HepG2 (cell line): ENCODE measurements at regions not wholly inside any gene's neighbourhood (a gene's known extent, or its start where the extent isn't known, plus 50 kb on each side); places are given as distances from the start of the nearest gene placed in this dataset.

Experiments used
- CEBPZ ChIP-seq: IDR thresholded peaks from 2 replicates; pipeline ENCODE4 v1.6.1; 2012; ENCODE audit warnings: low read length, improper control_type of control experiment
- HMG20A ChIP-seq: IDR thresholded peaks from 2 replicates; pipeline ENCODE4 v1.6.1; 2016; ENCODE audit warnings: borderline replicate concordance
- SIN3B ChIP-seq: fragments of 150-350 bp; IDR thresholded peaks from 2 replicates; pipeline ENCODE4 v1.6.1; 2014; ENCODE audit warnings: low read length
- ZBTB40 ChIP-seq, 2 experiments: fragments of 450-650 bp in 1 of 2; sonication (generic) in 1 of 2; formaldehyde crosslinking in 1 of 2; IDR thresholded peaks; 2 replicates each; pipeline versions ENCODE4 v1.6.1 to v1.8.0; 2016 to 2022; ENCODE audit warnings: antibody characterized with exemption in 1 of 2, mild to moderate bottlenecking in 1 of 2, missing genetic modification reagents in 1 of 2
- ZMAT3 ChIP-seq: sonication (generic); formaldehyde crosslinking; conservative IDR thresholded peaks from 2 replicates; pipeline ENCODE4 v1.7.0; 2021; ENCODE audit warnings: missing genetic modification reagents
- ZNF782 ChIP-seq: sonication (generic); formaldehyde crosslinking; IDR thresholded peaks from 2 replicates; pipeline ENCODE4 v1.4.0; 2020; ENCODE audit warnings: missing genetic modification reagents, mild to moderate bottlenecking, borderline replicate concordance

- TF ChIP-seq ZBTB40 (IDR thresholded peaks at IDR 0.05) (no peak), ZBTB40 (CRISPR knock-in tag; IDR thresholded peaks at IDR 0.05) (peak; percentile 47; the same call in 1 of the 2 replicates), SIN3B (no peak), ZNF782 (CRISPR knock-in tag) (no peak), CEBPZ (no peak), ZMAT3 (0 out of 2 replicates have a peak, but pooled peaks have one; percentile 40), HMG20A (peak; percentile 98)
Observed at GRCh38 chr16:10318798-10319500, 66.9 kb upstream of the ATF7IP2 start (continued).
